ENCODE measurements at regions not wholly inside any gene's neighbourhood (a gene's known extent, or its start where the extent isn't known, plus 50 kb on each side); places are given as distances from the start of the nearest gene placed in this dataset.

- TF ChIP-seq, protein P1, sequence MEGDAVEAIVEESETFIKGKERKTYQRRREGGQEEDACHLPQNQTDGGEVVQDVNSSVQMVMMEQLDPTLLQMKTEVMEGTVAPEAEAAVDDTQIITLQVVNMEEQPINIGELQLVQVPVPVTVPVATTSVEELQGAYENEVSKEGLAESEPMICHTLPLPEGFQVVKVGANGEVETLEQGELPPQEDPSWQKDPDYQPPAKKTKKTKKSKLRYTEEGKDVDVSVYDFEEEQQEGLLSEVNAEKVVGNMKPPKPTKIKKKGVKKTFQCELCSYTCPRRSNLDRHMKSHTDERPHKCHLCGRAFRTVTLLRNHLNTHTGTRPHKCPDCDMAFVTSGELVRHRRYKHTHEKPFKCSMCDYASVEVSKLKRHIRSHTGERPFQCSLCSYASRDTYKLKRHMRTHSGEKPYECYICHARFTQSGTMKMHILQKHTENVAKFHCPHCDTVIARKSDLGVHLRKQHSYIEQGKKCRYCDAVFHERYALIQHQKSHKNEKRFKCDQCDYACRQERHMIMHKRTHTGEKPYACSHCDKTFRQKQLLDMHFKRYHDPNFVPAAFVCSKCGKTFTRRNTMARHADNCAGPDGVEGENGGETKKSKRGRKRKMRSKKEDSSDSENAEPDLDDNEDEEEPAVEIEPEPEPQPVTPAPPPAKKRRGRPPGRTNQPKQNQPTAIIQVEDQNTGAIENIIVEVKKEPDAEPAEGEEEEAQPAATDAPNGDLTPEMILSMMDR (IDR thresholded peaks at IDR 0.05), result no peak
- TF ChIP-seq POLR2A (IDR thresholded peaks at IDR 0.05), result no peak
- Histone ChIP-seq H3K27ac (no peak overlapping the region), H3K4me3 (no peak overlapping the region), H3K36me3 (no peaks in the 10 kb centered on the region), H3K27me3 (no peaks in the 10 kb centered on the region), H3K9me3 (no peaks in the 10 kb centered on the region), H3K4me1 (no peaks in the 10 kb centered on the region)
- intact Hi-C loops (cut with DNase I; ENCODE audit: low total_unique reads), result no loop called here
- no peak for DNase-seq
Measured at GRCh38 chr6:131354356-131354755, 218.7 kb upstream of the ARG1 start.

DNA sequence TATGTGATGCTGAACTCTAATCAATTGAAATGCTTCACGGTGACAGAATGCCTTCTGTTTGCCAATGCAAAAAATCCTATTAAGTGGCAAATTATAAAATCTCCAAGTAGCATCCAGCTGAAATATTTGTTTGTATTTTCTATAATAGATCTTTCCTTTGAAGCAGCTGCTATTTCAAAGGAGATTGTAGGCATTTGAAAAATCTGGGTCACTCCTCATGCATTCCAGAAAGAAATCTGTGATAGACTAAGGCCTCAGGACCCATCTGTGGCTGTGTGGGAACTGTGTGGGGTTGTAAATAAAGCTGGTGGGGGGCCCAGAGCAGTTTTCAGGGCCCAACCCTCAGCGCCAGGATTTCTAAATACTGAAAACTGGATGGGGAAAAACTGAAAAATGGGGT is 216.9 kb upstream of the ARG1 start:
- no peaks in the 10 kb centered on the region for H3K36me3 ChIP-seq
- H3K9me3 ChIP-seq, result no peaks in the 10 kb centered on the region
- no peak overlapping the region for H3K4me3 ChIP-seq
- DNase-seq, result no peak
- intact Hi-C loops (cut with DNase I; ENCODE audit: low total_unique reads), result no loop called here
- TF ChIP-seq, protein P1 (IDR thresholded peaks at IDR 0.05), result no peak
- no peak for TF ChIP-seq POLR2A (IDR thresholded peaks at IDR 0.05)
- no peaks in the 10 kb centered on the region for H3K27me3 ChIP-seq
- H3K27ac ChIP-seq, result no peak overlapping the region
- no peaks in the 10 kb centered on the region for H3K4me1 ChIP-seq

DNA sequence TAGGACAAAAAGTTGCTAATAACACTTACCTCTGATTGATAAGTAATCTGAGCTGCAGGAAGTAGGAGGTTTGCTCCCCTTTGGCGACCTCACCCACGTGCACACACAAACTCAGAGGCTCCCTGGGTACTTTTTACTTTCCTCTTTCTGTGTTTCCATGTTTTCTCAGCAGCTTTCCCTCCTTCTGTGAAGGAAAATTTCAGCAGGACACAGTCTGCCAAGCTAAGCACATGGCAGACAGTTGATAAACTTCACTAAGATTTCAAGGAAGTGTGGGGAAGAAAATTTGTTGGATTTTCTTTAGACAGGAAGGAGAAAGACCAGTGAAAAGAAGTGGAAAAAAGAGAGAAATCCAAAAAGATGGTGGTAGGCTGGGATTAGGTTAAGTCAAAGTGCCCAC is 215.5 kb upstream of the ARG1 start:
- TF ChIP-seq, protein P1 (IDR thresholded peaks at IDR 0.05), result no peak
- no peak for TF ChIP-seq POLR2A (IDR thresholded peaks at IDR 0.05)
- H3K27me3 ChIP-seq, result no peaks in the 10 kb centered on the region
- H3K4me3 ChIP-seq, result no peak overlapping the region
- H3K9me3 ChIP-seq, result no peaks in the 10 kb centered on the region
- H3K4me1 ChIP-seq, result no peaks in the 10 kb centered on the region
- no peak for DNase-seq
- intact Hi-C loops (cut with DNase I; ENCODE audit: low total_unique reads), result no loop called here
- H3K27ac ChIP-seq, result no peak overlapping the region
- H3K36me3 ChIP-seq, result no peaks in the 10 kb centered on the region

- TF ChIP-seq, protein P1 (IDR thresholded peaks at IDR 0.05), result no peak
- TF ChIP-seq POLR2A (IDR thresholded peaks at IDR 0.05), result no peak
- intact Hi-C loops (cut with DNase I; ENCODE audit: low total_unique reads), result no loop called here
Measured at GRCh38 chr6:131362070-131362469, 211.0 kb upstream of the ARG1 start.

GRCh38 chr6:131362696-131363095 is 210.3 kb upstream of the ARG1 start:
- Histone ChIP-seq H3K27ac (no peak overlapping the region), H3K27me3 (no peaks in the 10 kb centered on the region), H3K36me3 (no peaks in the 10 kb centered on the region), H3K9me3 (no peaks in the 10 kb centered on the region), H3K4me1 (no peaks in the 10 kb centered on the region), H3K4me3 (no peak overlapping the region)
- TF ChIP-seq, protein P1 (IDR thresholded peaks at IDR 0.05), result no peak
- no peak for TF ChIP-seq POLR2A (IDR thresholded peaks at IDR 0.05)
- no peak for DNase-seq
- intact Hi-C loops (cut with DNase I; ENCODE audit: low total_unique reads), result no loop called here

More at GRCh38 chr6:131362070-131362469, 211.0 kb upstream of the ARG1 start:
- Histone ChIP-seq H3K4me3 (no peak overlapping the region), H3K4me1 (no peaks in the 10 kb centered on the region), H3K36me3 (no peaks in the 10 kb centered on the region), H3K27me3 (no peaks in the 10 kb centered on the region), H3K9me3 (no peaks in the 10 kb centered on the region), H3K27ac (no peak overlapping the region)
- no peak for DNase-seq

Measured in uterus (tissue), 3 donors.